Ovary (tissue), 7 donors: ENCODE measurements at regions not wholly inside any gene's neighbourhood (a gene's known extent, or its start where the extent isn't known, plus 50 kb on each side); places are given as distances from the start of the nearest gene placed in this dataset.

Experiments
- DNase-seq, 5 donors: peaks; one replicate each; pipeline ENCODE4 v3.0.0-alpha.2; 2019 to 2020
- H3K27ac ChIP-seq, 2 donors: fragments of 200-600 bp; one replicate each; pipeline versions ENCODE4 v1.5.1 to v1.8.0; 2019 to 2022
- H3K27me3 ChIP-seq: fragments of 200-600 bp; one replicate; pipeline ENCODE4 v1.8.0; 2022
- H3K36me3 ChIP-seq: fragments of 200-600 bp; sonication (generic); one replicate; pipeline ENCODE4 v1.5.1; 2019
- H3K4me1 ChIP-seq: one replicate; pipeline ENCODE4 v1.8.1; 2013; ENCODE audit warnings: mild to moderate bottlenecking, moderate library complexity; ENCODE audit not compliant: insufficient read depth
- H3K4me3 ChIP-seq: fragments of 200-600 bp; sonication (generic); one replicate; pipeline ENCODE4 v1.5.1; 2017
- H3K9me3 ChIP-seq, 2 donors: fragments of 200-600 bp in 1 of 2; sonication (generic) in 1 of 2; one replicate each; pipeline versions ENCODE4 v1.5.1 to v1.8.1; 2013 to 2019; ENCODE audit warnings: mild to moderate bottlenecking in 1 of 2, moderate library complexity in 1 of 2
- CTCF ChIP-seq, 3 donors: fragments of 450-650 bp in 2 of 3; fragments of 200-600 bp in 1 of 3; IDR thresholded peaks; one replicate each; pipeline versions ENCODE4 v1.5.1 to v1.8.0; 2016 to 2022; ENCODE audit warnings: antibody characterized with exemption in 3 of 3, mild to moderate bottlenecking in 1 of 3
- EP300 ChIP-seq: sonication (generic); formaldehyde crosslinking; IDR thresholded peaks from one replicate; pipeline ENCODE4 v1.6.1; 2017; ENCODE audit warnings: antibody characterized with exemption
- POLR2A ChIP-seq: fragments of 450-650 bp; IDR thresholded peaks from one replicate; pipeline ENCODE4 v1.6.1; 2017; ENCODE audit warnings: antibody characterized with exemption, mild to moderate bottlenecking, moderate library complexity
- WGBS, 3 donors: extraction: QIAGEN DNeasy Blood & Tissue Kit in 1 of 3; methylation state at CpG; one replicate each; pipeline versions ENCODE4 v1.1.5 to v1.1.7; 2013 to 2017; 5-methylcytosine and 5-hydroxymethylcytosine counted together
- intact Hi-C, 4 donors: fragments of 100-400 bp; cut with DNase I; formaldehyde crosslinking; loops; one replicate each; pipeline versions ENCODE4 v1.11.0 to v1.15.1; 2022 to 2023
- donor health status: DM: no; HTN: no; CAD: no; lungs with moderate emphysema.
- donor health status: DM: no; HTN: no; CAD: no.
- donor health status: Bipolar disorder and iron deficiency.
- donor health status: DM: no; HTN: no; CAD: no.
- donor health status: DM: yes; HTN: yes; CAD: no.

GRCh38 chr18:67379981-67380380 lies 136.5 kb downstream of the DSEL start:
- H3K27me3 ChIP-seq: no peaks in the 10 kb centered on the region
- no peaks in the 10 kb centered on the region for H3K4me1 ChIP-seq
- H3K4me3 ChIP-seq: no peak overlapping the region
- 88 to 96% (median 94%) methylated on average over 2 of the region's 2 CpGs for WGBS, 3 donors
- no peak overlapping the region for H3K27ac ChIP-seq
- DNase-seq: no peak
- H3K9me3 ChIP-seq: no peaks in the 10 kb centered on the region
- H3K36me3 ChIP-seq: no peaks in the 10 kb centered on the region
- intact Hi-C loops: no loop called here
- TF ChIP-seq CTCF (IDR thresholded peaks at IDR 0.05) (no peak), POLR2A (no peak), EP300 (no peak)

- no peaks in the 10 kb centered on the region for H3K4me1 ChIP-seq
- DNase-seq: no peak
- WGBS, 3 donors: 63 to 79% (median 78%) methylated on average over 2 of the region's 2 CpGs
- H3K27ac ChIP-seq: no peak overlapping the region
- no peaks in the 10 kb centered on the region for H3K36me3 ChIP-seq
- no peak for TF ChIP-seq CTCF (IDR thresholded peaks at IDR 0.05)
- TF ChIP-seq EP300: no peak
- TF ChIP-seq POLR2A: no peak
- H3K4me3 ChIP-seq: no peak overlapping the region
- intact Hi-C loops: no loop called here
- no peaks in the 10 kb centered on the region for H3K27me3 ChIP-seq
- no peaks in the 10 kb centered on the region for H3K9me3 ChIP-seq
Measured at GRCh38 chr18:67376372-67376771, 140.1 kb downstream of the DSEL start.

GRCh38 chr18:67373636-67374035 lies 142.9 kb downstream of the DSEL start:
- Histone ChIP-seq H3K36me3 (no peaks in the 10 kb centered on the region), H3K9me3 (no peaks in the 10 kb centered on the region), H3K27ac (no peak overlapping the region), H3K27me3 (no peaks in the 10 kb centered on the region), H3K4me3 (no peak overlapping the region), H3K4me1 (no peaks in the 10 kb centered on the region)
- intact Hi-C loops: no loop called here
- WGBS, 3 donors: 74 to 79% (median 75%) methylated on average over 2 of the region's 2 CpGs
- TF ChIP-seq POLR2A (no peak), EP300 (no peak), CTCF (IDR thresholded peaks at IDR 0.05) (no peak)
- DNase-seq: no peak

GRCh38 chr18:67367540-67367939 lies 149.0 kb downstream of the DSEL start:
- H3K27me3 ChIP-seq: no peaks in the 10 kb centered on the region
- intact Hi-C loops: no loop called here
- no peaks in the 10 kb centered on the region for H3K9me3 ChIP-seq
- WGBS, 3 donors: 86 to 96% (median 91%) methylated on average over 2 of the region's 2 CpGs
- H3K27ac ChIP-seq: no peak overlapping the region
- TF ChIP-seq POLR2A (no peak), CTCF (IDR thresholded peaks at IDR 0.05) (no peak), EP300 (no peak)
- no peak overlapping the region for H3K4me3 ChIP-seq
- DNase-seq: no peak
- H3K36me3 ChIP-seq: no peaks in the 10 kb centered on the region
- H3K4me1 ChIP-seq: no peaks in the 10 kb centered on the region

GRCh38 chr18:67363694-67364093 lies 152.8 kb downstream of the DSEL start:
- no peaks in the 10 kb centered on the region for H3K27me3 ChIP-seq
- intact Hi-C loops: no loop called here
- H3K9me3 ChIP-seq: no peaks in the 10 kb centered on the region
- no peak overlapping the region for H3K4me3 ChIP-seq
- H3K27ac ChIP-seq: no peak overlapping the region
- DNase-seq: no peak
- WGBS, 3 donors: 66 to 84% (median 74%) methylated on average over 3 of the region's 3 CpGs
- H3K4me1 ChIP-seq: no peaks in the 10 kb centered on the region
- no peaks in the 10 kb centered on the region for H3K36me3 ChIP-seq
- TF ChIP-seq EP300 (no peak), CTCF (IDR thresholded peaks at IDR 0.05) (no peak), POLR2A (no peak)
